Kidney epithelial cell (primary cell): ENCODE measurements at regions not wholly inside any gene's neighbourhood (a gene's known extent, or its start where the extent isn't known, plus 50 kb on each side); places are given as distances from the start of the nearest gene placed in this dataset.
A peak's percentile ranks its signal among the peaks of the same experiment; 100 is the strongest.
"Not testable (repeated sequence)": the region's sequence is repeated elsewhere in the genome, so short reads cannot be mapped to it uniquely, and the experiment has no call there.

Experiments used
- DNase-seq: peaks from one replicate; pipeline ENCODE4 v3.0.0-alpha.2; 2010; ENCODE audit warnings: low read depth
- H3K27me3 ChIP-seq: 2 replicates; pipeline ENCODE4 v1.6.0; 2011; ENCODE audit warnings: low read length; ENCODE audit not compliant: control insufficient read depth, insufficient read depth
- H3K36me3 ChIP-seq: 2 replicates; pipeline ENCODE4 v1.5.1; 2011; ENCODE audit warnings: low read length; ENCODE audit not compliant: control insufficient read depth, insufficient read depth
- H3K4me3 ChIP-seq: 2 replicates; pipeline ENCODE4 v1.5.1; 2011; ENCODE audit warnings: low read depth, mild to moderate bottlenecking, control low read depth, low read length
- TF ChIP-seq, protein P1 (sequence below): IDR thresholded peaks from 2 replicates; pipeline ENCODE4 v1.5.1; 2011; ENCODE audit warnings: mild to moderate bottlenecking, moderate library complexity, low read length, control low read depth, inconsistent platforms; ENCODE audit not compliant: insufficient read depth, poor library complexity, severe bottlenecking

GRCh38 chr17:20387549-20387948 is 79.8 kb downstream of the LGALS9B start:
- H3K4me3 ChIP-seq, H3K27me3 ChIP-seq, H3K36me3 ChIP-seq, DNase-seq: not testable (repeated sequence)

DNA sequence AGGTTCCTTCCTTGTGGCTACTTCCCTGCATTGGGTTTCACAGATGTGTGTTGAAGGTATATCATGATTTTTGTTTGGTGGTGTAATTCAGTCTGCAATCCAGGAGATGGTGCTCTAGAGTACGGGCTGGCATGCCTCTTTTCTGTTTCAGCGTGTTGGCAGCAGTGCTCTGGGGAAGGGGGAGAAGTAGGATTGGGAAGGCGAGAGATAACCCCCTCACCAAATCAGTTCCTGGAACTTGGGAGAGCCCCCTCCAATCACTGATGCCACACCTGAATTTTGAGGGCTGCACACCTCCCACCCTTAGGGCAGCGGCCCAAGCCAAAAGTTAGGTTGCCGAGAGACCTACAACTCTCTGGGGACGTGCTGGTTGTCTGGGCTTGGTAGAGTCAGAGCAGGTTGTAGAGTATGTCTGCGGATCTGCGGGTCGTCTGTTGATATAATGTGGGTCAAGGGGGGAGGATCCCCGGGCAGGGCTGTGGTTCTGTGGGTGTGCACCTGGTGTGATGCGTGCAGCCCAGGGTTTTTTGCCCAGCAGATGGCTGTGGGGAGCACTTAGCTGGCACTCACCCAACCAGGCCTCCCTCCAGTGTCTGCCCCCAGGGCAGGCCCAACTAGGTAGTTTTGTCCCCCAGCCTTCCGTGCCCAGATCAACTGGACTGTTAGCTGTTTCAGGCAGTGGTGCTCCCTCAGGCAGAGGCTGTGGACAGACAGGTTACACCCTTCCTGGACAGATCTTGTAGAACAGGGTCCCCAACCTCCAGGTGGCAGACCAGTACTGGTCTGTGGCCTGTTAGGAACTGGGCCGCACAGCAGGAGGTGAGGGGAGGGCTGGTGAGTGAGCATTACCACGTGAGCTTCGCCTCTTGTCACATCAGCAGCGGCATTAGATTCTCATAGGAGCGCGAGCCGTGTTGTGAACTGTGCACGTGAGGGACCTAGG is 85.7 kb downstream of the LGALS9B start:
- H3K36me3 ChIP-seq, H3K4me3 ChIP-seq, H3K27me3 ChIP-seq, DNase-seq: not testable (repeated sequence)
- TF ChIP-seq, protein P1, sequence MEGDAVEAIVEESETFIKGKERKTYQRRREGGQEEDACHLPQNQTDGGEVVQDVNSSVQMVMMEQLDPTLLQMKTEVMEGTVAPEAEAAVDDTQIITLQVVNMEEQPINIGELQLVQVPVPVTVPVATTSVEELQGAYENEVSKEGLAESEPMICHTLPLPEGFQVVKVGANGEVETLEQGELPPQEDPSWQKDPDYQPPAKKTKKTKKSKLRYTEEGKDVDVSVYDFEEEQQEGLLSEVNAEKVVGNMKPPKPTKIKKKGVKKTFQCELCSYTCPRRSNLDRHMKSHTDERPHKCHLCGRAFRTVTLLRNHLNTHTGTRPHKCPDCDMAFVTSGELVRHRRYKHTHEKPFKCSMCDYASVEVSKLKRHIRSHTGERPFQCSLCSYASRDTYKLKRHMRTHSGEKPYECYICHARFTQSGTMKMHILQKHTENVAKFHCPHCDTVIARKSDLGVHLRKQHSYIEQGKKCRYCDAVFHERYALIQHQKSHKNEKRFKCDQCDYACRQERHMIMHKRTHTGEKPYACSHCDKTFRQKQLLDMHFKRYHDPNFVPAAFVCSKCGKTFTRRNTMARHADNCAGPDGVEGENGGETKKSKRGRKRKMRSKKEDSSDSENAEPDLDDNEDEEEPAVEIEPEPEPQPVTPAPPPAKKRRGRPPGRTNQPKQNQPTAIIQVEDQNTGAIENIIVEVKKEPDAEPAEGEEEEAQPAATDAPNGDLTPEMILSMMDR = peak; percentile 47

DNA sequence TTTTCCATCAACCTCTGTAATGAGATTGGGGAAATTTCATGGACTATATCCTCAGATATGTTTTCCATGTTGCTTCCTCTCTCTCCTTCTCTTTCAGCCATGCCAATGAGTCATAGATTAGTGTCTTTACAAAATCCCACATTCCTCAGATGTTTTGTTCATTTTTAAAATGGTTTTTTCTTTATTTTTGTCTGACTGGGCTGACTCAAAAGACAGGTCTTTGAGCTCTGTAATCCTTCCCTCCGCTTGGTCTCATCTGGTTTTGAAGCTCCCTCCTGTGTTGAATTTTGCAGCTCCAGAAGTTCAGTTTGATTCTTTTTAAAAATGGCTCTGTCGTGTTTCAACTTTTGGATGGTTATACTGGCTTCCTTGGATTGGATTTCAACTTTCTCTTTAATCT is 86.7 kb downstream of the LGALS9B start:
- not testable (repeated sequence) for DNase-seq, H3K4me3 ChIP-seq, H3K36me3 ChIP-seq, H3K27me3 ChIP-seq

GRCh38 chr17:20379251-20379650 is 88.1 kb downstream of the LGALS9B start:
- H3K4me3 ChIP-seq, H3K27me3 ChIP-seq, H3K36me3 ChIP-seq, DNase-seq: not testable (repeated sequence)

- H3K27me3 ChIP-seq, DNase-seq: not testable (repeated sequence)
Observed at GRCh38 chr17:20376642-20377041, 90.7 kb downstream of the LGALS9B start.

DNA sequence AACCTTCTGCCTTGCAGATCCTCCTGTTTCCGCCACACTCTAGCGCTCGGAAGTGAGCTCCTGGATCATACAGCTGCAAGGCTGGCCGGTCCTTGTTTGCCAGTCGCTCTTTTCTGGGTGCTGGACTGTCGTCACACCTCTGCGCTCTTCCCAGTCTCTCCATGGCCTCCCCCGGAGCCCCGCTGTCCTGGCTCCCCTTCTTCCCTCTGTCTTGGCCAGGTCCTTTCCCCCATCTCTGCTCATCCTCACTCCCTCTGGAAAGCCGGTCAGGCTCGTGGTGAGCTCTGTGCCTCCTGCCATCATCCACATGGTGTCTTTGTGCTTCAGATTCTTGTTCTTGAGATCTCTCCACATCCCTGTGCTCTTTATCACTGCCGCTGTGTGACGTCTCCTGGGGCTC is 91.6 kb downstream of the LGALS9B start:
- H3K4me3 ChIP-seq, H3K27me3 ChIP-seq, H3K36me3 ChIP-seq, DNase-seq: not testable (repeated sequence)

More at GRCh38 chr17:20376642-20377041, 90.7 kb downstream of the LGALS9B start:
- H3K36me3 ChIP-seq, H3K4me3 ChIP-seq: not testable (repeated sequence)
